NT2/D1 (cell line): ENCODE measurements at regions not wholly inside any gene's neighbourhood (a gene's known extent, or its start where the extent isn't known, plus 50 kb on each side); places are given as distances from the start of the nearest gene placed in this dataset.

Source experiments
- SUZ12 ChIP-seq: IDR thresholded peaks from 2 replicates; pipeline ENCODE4 v1.6.1; 2011; ENCODE audit not compliant: insufficient read length, insufficient read depth; ENCODE audit errors: extremely low read depth
- YY1 ChIP-seq: IDR thresholded peaks from 2 replicates; pipeline ENCODE4 v1.6.1; 2011; ENCODE audit not compliant: insufficient read length, insufficient read depth
- ZNF274 ChIP-seq: IDR thresholded peaks from 2 replicates; pipeline ENCODE4 v1.6.1; 2011; ENCODE audit warnings: mild to moderate bottlenecking, low read depth, low read length

GRCh38 chr5:3522491-3522890 is 73.1 kb upstream of the IRX1 start:
- TF ChIP-seq SUZ12 (no peak), YY1 (no peak), ZNF274 (no peak)
